ENCODE measurements at regions not wholly inside any gene's neighbourhood (a gene's known extent, or its start where the extent isn't known, plus 50 kb on each side); places are given as distances from the start of the nearest gene placed in this dataset.

DNA sequence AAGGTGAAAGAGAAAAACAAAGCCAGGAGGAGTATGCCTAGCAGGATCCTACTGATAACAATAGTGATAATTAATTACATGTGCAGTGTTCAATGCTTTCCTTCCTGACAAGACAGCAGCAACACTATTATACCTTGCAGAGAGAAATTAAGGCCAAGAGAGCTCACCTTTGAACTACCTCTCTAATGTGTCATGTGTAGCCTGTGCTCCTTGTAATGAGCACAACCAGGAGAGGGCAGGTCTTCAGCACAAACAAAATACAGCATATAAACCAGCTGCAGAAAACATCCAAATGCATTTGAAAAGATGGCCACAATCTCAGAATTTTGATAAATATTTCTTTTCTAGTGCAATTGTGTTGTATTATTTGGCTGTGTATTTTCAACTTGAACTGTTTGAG lies 1425.7 kb downstream of the DSC3 start:
- Histone ChIP-seq H3K27ac (no peak overlapping the region), H3K27me3 (no peaks in the 10 kb centered on the region), H3K4me3 (no peak overlapping the region), H3K4me1 (no peaks in the 10 kb centered on the region), H3K36me3 (no peaks in the 10 kb centered on the region), H3K9me3 (no peaks in the 10 kb centered on the region)
- TF ChIP-seq, protein P1, sequence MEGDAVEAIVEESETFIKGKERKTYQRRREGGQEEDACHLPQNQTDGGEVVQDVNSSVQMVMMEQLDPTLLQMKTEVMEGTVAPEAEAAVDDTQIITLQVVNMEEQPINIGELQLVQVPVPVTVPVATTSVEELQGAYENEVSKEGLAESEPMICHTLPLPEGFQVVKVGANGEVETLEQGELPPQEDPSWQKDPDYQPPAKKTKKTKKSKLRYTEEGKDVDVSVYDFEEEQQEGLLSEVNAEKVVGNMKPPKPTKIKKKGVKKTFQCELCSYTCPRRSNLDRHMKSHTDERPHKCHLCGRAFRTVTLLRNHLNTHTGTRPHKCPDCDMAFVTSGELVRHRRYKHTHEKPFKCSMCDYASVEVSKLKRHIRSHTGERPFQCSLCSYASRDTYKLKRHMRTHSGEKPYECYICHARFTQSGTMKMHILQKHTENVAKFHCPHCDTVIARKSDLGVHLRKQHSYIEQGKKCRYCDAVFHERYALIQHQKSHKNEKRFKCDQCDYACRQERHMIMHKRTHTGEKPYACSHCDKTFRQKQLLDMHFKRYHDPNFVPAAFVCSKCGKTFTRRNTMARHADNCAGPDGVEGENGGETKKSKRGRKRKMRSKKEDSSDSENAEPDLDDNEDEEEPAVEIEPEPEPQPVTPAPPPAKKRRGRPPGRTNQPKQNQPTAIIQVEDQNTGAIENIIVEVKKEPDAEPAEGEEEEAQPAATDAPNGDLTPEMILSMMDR (IDR thresholded peaks at IDR 0.05): no peak
- DNase-seq: no peak
- intact Hi-C loops (cut with DNase I; ENCODE audit: low total_unique reads): no loop called here

GRCh38 chr18:29608982-29609381 lies 1432.1 kb upstream of the CDH2 start:
- Histone ChIP-seq H3K4me1 (no peaks in the 10 kb centered on the region), H3K36me3 (no peaks in the 10 kb centered on the region), H3K27ac (no peak overlapping the region), H3K4me3 (no peak overlapping the region), H3K9me3 (peaks cover 0 to 5% (median 0%) of the 10 kb centered on the region in 3 donors), H3K27me3 (no peaks in the 10 kb centered on the region)
- TF ChIP-seq, protein P1 (IDR thresholded peaks at IDR 0.05): no peak
- intact Hi-C loops (cut with DNase I; ENCODE audit: low total_unique reads): no loop called here
- no peak for DNase-seq

DNA sequence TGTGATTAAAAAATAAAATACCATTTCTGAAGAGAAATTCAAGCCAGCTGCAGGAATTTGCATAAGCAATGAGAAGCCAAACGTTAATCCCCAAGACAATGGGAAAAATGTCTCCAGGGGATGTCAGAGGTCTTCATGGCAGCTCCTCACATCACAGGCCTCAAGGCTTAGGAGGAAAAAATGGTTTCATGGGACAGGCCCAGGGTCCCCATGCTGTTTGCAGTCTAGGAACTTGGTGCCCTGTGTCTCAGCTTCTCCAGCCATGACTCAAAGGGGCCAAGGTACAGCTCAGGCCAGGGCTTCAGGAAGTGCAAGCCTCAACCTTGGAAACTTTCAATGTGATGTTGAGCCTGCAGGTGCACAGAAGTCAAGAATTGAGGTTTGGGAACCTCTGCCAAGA lies 1428.4 kb upstream of the CDH2 start:
- Histone ChIP-seq H3K4me3 (no peak overlapping the region), H3K9me3 (peaks cover 0 to 5% (median 0%) of the 10 kb centered on the region in 3 donors), H3K27me3 (no peaks in the 10 kb centered on the region), H3K4me1 (no peaks in the 10 kb centered on the region), H3K36me3 (no peaks in the 10 kb centered on the region), H3K27ac (no peak overlapping the region)
- no peak for DNase-seq
- TF ChIP-seq, protein P1 (IDR thresholded peaks at IDR 0.05): no peak
- intact Hi-C loops (cut with DNase I; ENCODE audit: low total_unique reads): no loop called here

GRCh38 chr18:29596959-29597358 lies 1420.0 kb upstream of the CDH2 start:
- Histone ChIP-seq H3K27ac (no peak overlapping the region), H3K27me3 (no peaks in the 10 kb centered on the region), H3K36me3 (no peaks in the 10 kb centered on the region), H3K4me1 (no peaks in the 10 kb centered on the region), H3K9me3 (no peaks in the 10 kb centered on the region), H3K4me3 (no peak overlapping the region)
- intact Hi-C loops (cut with DNase I; ENCODE audit: low total_unique reads): no loop called here
- DNase-seq: no peak
- TF ChIP-seq, protein P1 (IDR thresholded peaks at IDR 0.05): no peak

DNA sequence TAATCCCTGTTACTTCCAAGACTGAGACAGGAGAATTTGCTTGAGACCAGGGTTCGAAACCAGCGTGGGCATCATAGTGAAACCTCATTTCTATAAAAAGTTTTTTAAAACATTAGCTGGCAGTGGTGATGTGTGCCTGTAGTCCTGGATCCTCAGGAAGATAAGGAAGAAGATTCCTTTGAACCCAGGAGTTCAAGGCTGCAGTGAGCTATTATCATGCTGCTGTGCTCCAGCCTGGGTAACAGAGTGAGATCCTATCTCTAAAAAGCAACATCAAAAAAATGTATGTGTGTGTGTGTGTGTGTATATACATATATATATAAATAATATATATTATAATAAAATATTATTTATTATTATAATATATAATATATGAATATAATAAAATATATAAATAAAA lies 1417.6 kb upstream of the CDH2 start:
- no peaks in the 10 kb centered on the region for H3K36me3 ChIP-seq
- no peak for DNase-seq
- TF ChIP-seq, protein P1 (IDR thresholded peaks at IDR 0.05): no peak
- no peaks in the 10 kb centered on the region for H3K27me3 ChIP-seq
- no peaks in the 10 kb centered on the region for H3K4me1 ChIP-seq
- H3K4me3 ChIP-seq: no peak overlapping the region
- intact Hi-C loops (cut with DNase I; ENCODE audit: low total_unique reads): no loop called here
- H3K9me3 ChIP-seq: no peaks in the 10 kb centered on the region
- no peak overlapping the region for H3K27ac ChIP-seq

DNA sequence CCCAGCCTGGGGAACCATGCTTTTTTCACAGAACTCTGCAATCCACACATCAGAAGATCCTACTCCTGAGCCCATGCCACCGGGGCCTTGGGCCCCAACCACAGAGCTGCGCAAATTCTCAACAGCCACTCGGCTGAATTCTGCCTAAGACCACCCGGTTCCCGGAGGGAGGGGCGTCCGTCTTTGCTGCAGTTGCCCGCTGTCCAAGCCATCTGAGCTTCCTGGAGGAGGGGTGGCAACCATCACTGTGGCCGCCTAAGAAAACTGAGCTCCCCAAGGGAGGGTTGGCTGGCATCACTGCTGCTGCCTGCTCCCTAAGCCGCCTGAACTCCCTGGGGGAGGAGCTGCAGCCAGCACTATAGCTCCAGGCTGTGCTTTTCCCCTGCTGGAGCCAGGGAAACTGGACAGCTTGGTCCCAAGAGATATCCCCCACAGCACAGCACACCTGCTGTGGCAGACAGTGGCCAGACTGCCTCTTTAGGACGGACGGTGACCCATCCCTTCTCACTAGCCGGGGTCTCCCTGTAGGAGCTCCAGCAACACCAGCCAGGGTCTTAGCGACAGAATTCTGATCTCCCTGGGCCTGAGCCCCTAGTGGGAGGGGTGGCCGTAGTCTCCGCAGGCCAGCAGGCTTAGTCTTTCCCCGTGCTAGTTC lies 1411.6 kb upstream of the CDH2 start:
- Histone ChIP-seq H3K9me3 (no peaks in the 10 kb centered on the region), H3K27me3 (no peaks in the 10 kb centered on the region), H3K36me3 (no peaks in the 10 kb centered on the region), H3K4me1 (no peaks in the 10 kb centered on the region), H3K4me3 (no peak overlapping the region), H3K27ac (no peak overlapping the region)
- no peak for DNase-seq
- intact Hi-C loops (cut with DNase I; ENCODE audit: low total_unique reads): no loop called here
- TF ChIP-seq, protein P1 (IDR thresholded peaks at IDR 0.05): no peak

All from tibial artery (tissue), 4 donors.